ENCODE measurements at regions not wholly inside any gene's neighbourhood (a gene's known extent, or its start where the extent isn't known, plus 50 kb on each side); places are given as distances from the start of the nearest gene placed in this dataset.

- DNase-seq (ENCODE audit: low read depth) = peak; percentile 46
- in situ Hi-C loops (cut with HindIII; ENCODE audit: low pct_unique_long_range_greater_than_20kb, low sequenced_read_pairs) = loop anchor here (25.0 kb wide), 1 partner anchor 202 kb away; the partner anchor contains the start of genes ADO and EGR2
Measured at GRCh38 chr10:62610649-62611229, 193.8 kb upstream of the ADO start.

- in situ Hi-C loops (cut with HindIII; ENCODE audit: low pct_unique_long_range_greater_than_20kb, low sequenced_read_pairs) = loop anchor here (25.0 kb wide), 1 partner anchor 199 kb away; the partner anchor contains the start of genes ADO and EGR2
- no peak for DNase-seq (ENCODE audit: low read depth)
Measured at GRCh38 chr10:62613424-62613823, 191.1 kb upstream of the ADO start.

- in situ Hi-C loops (cut with HindIII; ENCODE audit: low pct_unique_long_range_greater_than_20kb, low sequenced_read_pairs) = loop anchor here (25.0 kb wide), 1 partner anchor 198 kb away; the partner anchor contains the start of genes ADO and EGR2
- DNase-seq (ENCODE audit: low read depth) = no peak
Measured at GRCh38 chr10:62613859-62614258, 190.7 kb upstream of the ADO start.

- DNase-seq (ENCODE audit: low read depth) = no peak
- in situ Hi-C loops (cut with HindIII; ENCODE audit: low pct_unique_long_range_greater_than_20kb, low sequenced_read_pairs) = loop anchor here (25.0 kb wide), 1 partner anchor 198 kb away; the partner anchor contains the start of genes ADO and EGR2
Measured at GRCh38 chr10:62614389-62615157, 189.9 kb upstream of the ADO start.

- in situ Hi-C loops (cut with HindIII; ENCODE audit: low pct_unique_long_range_greater_than_20kb, low sequenced_read_pairs) = loop anchor here (25.0 kb wide), 1 partner anchor 195 kb away; the partner anchor contains the start of genes ADO and EGR2
- DNase-seq (ENCODE audit: low read depth) = no peak
Measured at GRCh38 chr10:62616885-62617590, 187.5 kb upstream of the ADO start.

- in situ Hi-C loops (cut with HindIII; ENCODE audit: low pct_unique_long_range_greater_than_20kb, low sequenced_read_pairs) = loop anchor here (25.0 kb wide), 1 partner anchor 195 kb away; the partner anchor contains the start of genes ADO and EGR2
- DNase-seq (ENCODE audit: low read depth) = no peak
Measured at GRCh38 chr10:62617652-62618051, 186.9 kb upstream of the ADO start.

GRCh38 chr10:62618054-62618453 is 186.5 kb upstream of the ADO start:
- in situ Hi-C loops (cut with HindIII; ENCODE audit: low pct_unique_long_range_greater_than_20kb, low sequenced_read_pairs) = loop anchor here (25.0 kb wide), 1 partner anchor 194 kb away; the partner anchor contains the start of genes ADO and EGR2
- no peak for DNase-seq (ENCODE audit: low read depth)

- in situ Hi-C loops (cut with HindIII; ENCODE audit: low pct_unique_long_range_greater_than_20kb, low sequenced_read_pairs) = loop anchor here (25.0 kb wide), 1 partner anchor 194 kb away; the partner anchor contains the start of genes ADO and EGR2
- DNase-seq (ENCODE audit: low read depth) = peak; percentile 47
Measured at GRCh38 chr10:62618576-62619412, 185.7 kb upstream of the ADO start.

GRCh38 chr10:62619413-62619738 is 185.1 kb upstream of the ADO start:
- in situ Hi-C loops (cut with HindIII; ENCODE audit: low pct_unique_long_range_greater_than_20kb, low sequenced_read_pairs) = loop anchor here (25.0 kb wide), 1 partner anchor 193 kb away; the partner anchor contains the start of genes ADO and EGR2
- DNase-seq (ENCODE audit: low read depth) = no peak

GRCh38 chr10:62620491-62620890 is 184.0 kb upstream of the ADO start:
- no peak for DNase-seq (ENCODE audit: low read depth)
- in situ Hi-C loops (cut with HindIII; ENCODE audit: low pct_unique_long_range_greater_than_20kb, low sequenced_read_pairs) = loop anchor here (25.0 kb wide), 1 partner anchor 192 kb away; the partner anchor contains the start of genes ADO and EGR2

GRCh38 chr10:62623223-62623622 is 181.3 kb upstream of the ADO start:
- in situ Hi-C loops (cut with HindIII; ENCODE audit: low pct_unique_long_range_greater_than_20kb, low sequenced_read_pairs) = loop anchor here (25.0 kb wide), 1 partner anchor 189 kb away; the partner anchor contains the start of genes ADO and EGR2
- no peak for DNase-seq (ENCODE audit: low read depth)

- no peak for DNase-seq (ENCODE audit: low read depth)
- in situ Hi-C loops (cut with HindIII; ENCODE audit: low pct_unique_long_range_greater_than_20kb, low sequenced_read_pairs) = no loop called here
Measured at GRCh38 chr10:62625484-62625883, 179.0 kb upstream of the ADO start.

GRCh38 chr10:62626079-62626478 is 178.4 kb upstream of the ADO start:
- no peak for DNase-seq (ENCODE audit: low read depth)
- in situ Hi-C loops (cut with HindIII; ENCODE audit: low pct_unique_long_range_greater_than_20kb, low sequenced_read_pairs) = no loop called here

- DNase-seq (ENCODE audit: low read depth) = no peak
- in situ Hi-C loops (cut with HindIII; ENCODE audit: low pct_unique_long_range_greater_than_20kb, low sequenced_read_pairs) = no loop called here
Measured at GRCh38 chr10:62626817-62627216, 177.7 kb upstream of the ADO start.

- in situ Hi-C loops (cut with HindIII; ENCODE audit: low pct_unique_long_range_greater_than_20kb, low sequenced_read_pairs) = no loop called here
- DNase-seq (ENCODE audit: low read depth) = peak; percentile 76
Measured at GRCh38 chr10:62627983-62628382, 176.5 kb upstream of the ADO start.

GRCh38 chr10:62631241-62631640 is 173.3 kb upstream of the ADO start:
- no peak for DNase-seq (ENCODE audit: low read depth)
- in situ Hi-C loops (cut with HindIII; ENCODE audit: low pct_unique_long_range_greater_than_20kb, low sequenced_read_pairs) = no loop called here

GRCh38 chr10:62632071-62632809 is 172.3 kb upstream of the ADO start:
- no peak for DNase-seq (ENCODE audit: low read depth)

More at GRCh38 chr10:62632071-62632809, 172.3 kb upstream of the ADO start:
- in situ Hi-C loops (cut with HindIII; ENCODE audit: low pct_unique_long_range_greater_than_20kb, low sequenced_read_pairs) = no loop called here

All from Caki2 (cell line).